HEK293T (cell line): ENCODE measurements at regions not wholly inside any gene's neighbourhood (a gene's known extent, or its start where the extent isn't known, plus 50 kb on each side); places are given as distances from the start of the nearest gene placed in this dataset.

Experiments used
- CTCF ChIA-PET: fragments of 350-600 bp; formaldehyde crosslinking; extraction: SDS; loops from one replicate; lab custom pipeline; 2021; ENCODE audit warnings: antibody characterized with exemption, inconsistent platforms; lab: Yijun Ruan, JAX
- POLR2A ChIA-PET: fragments of 350-600 bp; formaldehyde crosslinking; extraction: SDS; loops from one replicate; lab custom pipeline; 2020; ENCODE audit warnings: antibody characterized with exemption, inconsistent platforms; lab: Yijun Ruan, JAX
- DNase-seq: peaks from one replicate; pipeline ENCODE4 v3.0.0; 2012; ENCODE audit warnings: mixed read lengths; ENCODE audit errors: extremely low spot score
- ARNT ChIP-seq: fragments of 450-650 bp; IDR thresholded peaks from 2 replicates; pipeline ENCODE4 v1.6.1; 2017; ENCODE audit warnings: mild to moderate bottlenecking
- BHLHE40 ChIP-seq: fragments of 450-650 bp; IDR thresholded peaks from 2 replicates; pipeline ENCODE4 v1.6.1; 2016; ENCODE audit warnings: mild to moderate bottlenecking, moderate library complexity, borderline replicate concordance
- CTBP1 ChIP-seq: fragments of 450-650 bp; IDR thresholded peaks from 2 replicates; pipeline ENCODE4 v1.6.1; 2016; ENCODE audit warnings: borderline replicate concordance
- ELF4 ChIP-seq: fragments of 450-650 bp; IDR thresholded peaks from 2 replicates; pipeline ENCODE4 v1.6.1; 2017; ENCODE audit warnings: antibody characterized with exemption
- FOXA1 ChIP-seq: fragments of 450-650 bp; IDR thresholded peaks from 2 replicates; pipeline ENCODE4 v1.6.1; 2016; ENCODE audit warnings: mild to moderate bottlenecking
- FOXK2 ChIP-seq: fragments of 450-650 bp; IDR thresholded peaks from 2 replicates; pipeline ENCODE4 v1.6.1; 2016; ENCODE audit warnings: mild to moderate bottlenecking
- FOXM1 ChIP-seq: fragments of 450-650 bp; IDR thresholded peaks from 2 replicates; pipeline ENCODE4 v1.6.1; 2017; ENCODE audit warnings: mild to moderate bottlenecking, borderline replicate concordance
- HDGF ChIP-seq: fragments of 450-650 bp; IDR thresholded peaks from 2 replicates; pipeline ENCODE4 v1.6.1; 2017; ENCODE audit warnings: antibody characterized with exemption, borderline replicate concordance
- L3MBTL2 ChIP-seq: fragments of 450-650 bp; conservative IDR thresholded peaks from 2 replicates; pipeline ENCODE4 v1.6.1; 2016; ENCODE audit warnings: mild to moderate bottlenecking
- LEF1 ChIP-seq: fragments of 450-650 bp; IDR thresholded peaks from 2 replicates; pipeline ENCODE4 v1.6.1; 2017; ENCODE audit warnings: mild to moderate bottlenecking, borderline replicate concordance
- NFRKB ChIP-seq: fragments of 450-650 bp; IDR thresholded peaks from 2 replicates; pipeline ENCODE4 v1.6.1; 2016; ENCODE audit warnings: mild to moderate bottlenecking, moderate library complexity
- SP1 ChIP-seq: fragments of 450-650 bp; IDR thresholded peaks from 2 replicates; pipeline ENCODE4 v1.6.1; 2017
- SUZ12 ChIP-seq: fragments of 450-650 bp; IDR thresholded peaks from 2 replicates; pipeline ENCODE4 v1.6.1; 2016; ENCODE audit warnings: mild to moderate bottlenecking
- TARDBP ChIP-seq: fragments of 450-650 bp; IDR thresholded peaks from 2 replicates; pipeline ENCODE4 v1.6.1; 2016
- ZNF384 ChIP-seq: fragments of 450-650 bp; IDR thresholded peaks from 2 replicates; pipeline ENCODE4 v1.6.1; 2016
- TF ChIP-seq, protein P1 (sequence below): fragments of 450-650 bp; IDR thresholded peaks from 2 replicates; pipeline ENCODE4 v1.6.1; 2016

GRCh38 chr11:133698654-133699053 is 146.7 kb downstream of the SPATA19 start:
- ChIA-PET CTCF (no interaction called here), POLR2A (no interaction called here)
- TF ChIP-seq SP1 = no peak
- no peak for TF ChIP-seq FOXM1
- TF ChIP-seq ELF4 = no peak
- no peak for TF ChIP-seq SUZ12
- TF ChIP-seq, protein P1, sequence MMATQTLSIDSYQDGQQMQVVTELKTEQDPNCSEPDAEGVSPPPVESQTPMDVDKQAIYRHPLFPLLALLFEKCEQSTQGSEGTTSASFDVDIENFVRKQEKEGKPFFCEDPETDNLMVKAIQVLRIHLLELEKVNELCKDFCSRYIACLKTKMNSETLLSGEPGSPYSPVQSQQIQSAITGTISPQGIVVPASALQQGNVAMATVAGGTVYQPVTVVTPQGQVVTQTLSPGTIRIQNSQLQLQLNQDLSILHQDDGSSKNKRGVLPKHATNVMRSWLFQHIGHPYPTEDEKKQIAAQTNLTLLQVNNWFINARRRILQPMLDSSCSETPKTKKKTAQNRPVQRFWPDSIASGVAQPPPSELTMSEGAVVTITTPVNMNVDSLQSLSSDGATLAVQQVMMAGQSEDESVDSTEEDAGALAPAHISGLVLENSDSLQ = no peak
- no peak for TF ChIP-seq LEF1
- no peak for TF ChIP-seq CTBP1
- no peak for TF ChIP-seq ARNT
- TF ChIP-seq FOXK2 = no peak
- TF ChIP-seq ZNF384 = no peak
- no peak for TF ChIP-seq TARDBP
- DNase-seq = no peak

DNA sequence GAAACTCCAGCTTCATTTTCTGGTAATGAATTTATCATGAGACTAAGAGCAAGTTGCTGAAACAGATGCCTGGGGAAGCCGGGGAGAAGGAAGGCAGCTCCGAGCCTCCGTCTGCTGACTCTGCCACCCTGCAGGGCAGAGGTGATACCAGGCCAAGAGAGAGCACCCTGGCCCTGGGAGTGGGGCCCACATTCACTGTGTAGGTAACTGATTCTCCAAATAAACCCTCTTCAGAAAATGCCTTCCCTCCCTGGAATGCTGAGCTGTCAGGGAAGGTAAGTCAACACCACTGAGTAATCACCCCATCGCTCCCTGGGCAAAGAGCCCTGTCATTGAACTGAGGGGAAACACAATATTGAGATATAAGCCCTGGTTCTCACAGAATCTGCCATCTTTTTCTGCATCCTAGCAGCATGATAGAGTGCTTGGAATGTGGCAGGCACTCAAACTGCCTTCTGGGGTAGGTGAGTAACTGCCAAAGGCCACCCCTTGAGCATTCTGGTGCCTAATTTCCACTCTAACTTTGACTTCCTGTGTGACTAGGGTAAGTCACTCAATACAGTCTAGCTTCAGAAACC is 147.6 kb downstream of the SPATA19 start:
- ChIA-PET CTCF (no interaction called here), POLR2A (no interaction called here)
- no peak for TF ChIP-seq L3MBTL2
- no peak for TF ChIP-seq LEF1
- no peak for TF ChIP-seq BHLHE40
- TF ChIP-seq CTBP1 = no peak
- TF ChIP-seq ARNT = no peak
- no peak for TF ChIP-seq ELF4
- TF ChIP-seq FOXA1 = no peak
- TF ChIP-seq SUZ12 = no peak
- TF ChIP-seq, protein P1 = no peak
- TF ChIP-seq ZNF384 = no peak
- TF ChIP-seq TARDBP = no peak
- no peak for TF ChIP-seq FOXK2
- TF ChIP-seq SP1 = no peak
- no peak for TF ChIP-seq HDGF
- no peak for TF ChIP-seq NFRKB
- TF ChIP-seq FOXM1 = no peak
- DNase-seq = no peak

- ChIA-PET POLR2A (no interaction called here), CTCF (no interaction called here)
- TF ChIP-seq, protein P1 = no peak
- no peak for TF ChIP-seq CTBP1
- no peak for TF ChIP-seq FOXK2
- TF ChIP-seq BHLHE40 = no peak
- no peak for TF ChIP-seq L3MBTL2
- TF ChIP-seq SUZ12 = no peak
- TF ChIP-seq FOXM1 = no peak
- TF ChIP-seq TARDBP = no peak
- no peak for TF ChIP-seq FOXA1
- TF ChIP-seq LEF1 = no peak
- no peak for DNase-seq
Observed at GRCh38 chr11:133697161-133697560, 148.2 kb downstream of the SPATA19 start.

DNA sequence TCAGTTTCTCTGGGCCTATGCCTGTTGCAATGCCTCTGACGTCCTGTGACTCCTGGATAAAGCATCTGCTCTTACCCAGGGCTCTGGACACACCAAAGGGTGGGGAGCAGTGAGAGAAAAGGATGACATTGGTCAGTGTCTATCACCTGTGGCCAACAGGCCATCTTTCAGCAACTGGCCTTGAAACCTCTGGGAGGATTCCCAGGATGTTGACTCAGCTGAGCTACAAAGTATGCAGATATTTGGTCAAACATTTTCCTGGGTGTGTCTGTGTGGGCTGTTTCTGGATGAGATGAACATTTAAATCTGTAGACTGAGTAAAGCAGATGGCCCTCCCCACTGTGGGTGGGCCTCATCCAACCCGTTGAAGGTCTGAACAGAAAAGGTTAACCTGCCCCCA is 149.9 kb downstream of the SPATA19 start:
- ChIA-PET POLR2A (no interaction called here), CTCF (no interaction called here)
- DNase-seq = no peak
- no peak for TF ChIP-seq ARNT
- no peak for TF ChIP-seq NFRKB
- no peak for TF ChIP-seq BHLHE40
- TF ChIP-seq TARDBP = no peak
- TF ChIP-seq ZNF384 = no peak
- no peak for TF ChIP-seq SUZ12
- TF ChIP-seq CTBP1 = no peak
- no peak for TF ChIP-seq ELF4
- TF ChIP-seq SP1 = no peak
- no peak for TF ChIP-seq FOXA1
- no peak for TF ChIP-seq HDGF
- TF ChIP-seq L3MBTL2 = no peak
- TF ChIP-seq FOXK2 = no peak
- TF ChIP-seq FOXM1 = no peak
- TF ChIP-seq LEF1 = no peak
- TF ChIP-seq, protein P1 = no peak

GRCh38 chr11:133694701-133695100 is 150.6 kb downstream of the SPATA19 start:
- ChIA-PET POLR2A (no interaction called here), CTCF (no interaction called here)
- TF ChIP-seq BHLHE40 (no peak), HDGF (no peak)
- DNase-seq = no peak

- POLR2A ChIA-PET = no interaction called here
- DNase-seq = no peak
- CTCF ChIA-PET = no interaction called here
- TF ChIP-seq, protein P1 = no peak
- TF ChIP-seq TARDBP = no peak
- TF ChIP-seq FOXK2 = no peak
Observed at GRCh38 chr11:133693110-133693509, 152.2 kb downstream of the SPATA19 start.
